Vagina (tissue), 2 donors: ENCODE measurements at regions not wholly inside any gene's neighbourhood (a gene's known extent, or its start where the extent isn't known, plus 50 kb on each side); places are given as distances from the start of the nearest gene placed in this dataset.

ENCODE experiments used
- POLR2A ChIP-seq, 2 donors: fragments of 450-650 bp; IDR thresholded peaks; one replicate each; pipeline ENCODE4 v1.6.1; 2017; ENCODE audit warnings: antibody characterized with exemption in 2 of 2, mild to moderate bottlenecking in 2 of 2, moderate library complexity in 2 of 2
- POLR2AphosphoS5 ChIP-seq, 2 donors: sonication (generic); formaldehyde crosslinking; IDR thresholded peaks; one replicate each; pipeline ENCODE4 v1.9.0; 2017; ENCODE audit warnings: antibody characterized with exemption in 2 of 2, mild to moderate bottlenecking in 2 of 2, low read depth in 1 of 2; ENCODE audit not compliant: insufficient read depth in 1 of 2
- TF ChIP-seq, protein P1 (sequence below), 3 experiments: fragments of 450-650 bp in 2 of 3; fragments of 200-600 bp in 1 of 3; sonication (generic) in 1 of 3; IDR thresholded peaks; one replicate each; pipeline ENCODE4 v1.5.1; 2017 to 2019; ENCODE audit warnings: antibody characterized with exemption in 3 of 3, mild to moderate bottlenecking in 2 of 3, moderate library complexity in 2 of 3

DNA sequence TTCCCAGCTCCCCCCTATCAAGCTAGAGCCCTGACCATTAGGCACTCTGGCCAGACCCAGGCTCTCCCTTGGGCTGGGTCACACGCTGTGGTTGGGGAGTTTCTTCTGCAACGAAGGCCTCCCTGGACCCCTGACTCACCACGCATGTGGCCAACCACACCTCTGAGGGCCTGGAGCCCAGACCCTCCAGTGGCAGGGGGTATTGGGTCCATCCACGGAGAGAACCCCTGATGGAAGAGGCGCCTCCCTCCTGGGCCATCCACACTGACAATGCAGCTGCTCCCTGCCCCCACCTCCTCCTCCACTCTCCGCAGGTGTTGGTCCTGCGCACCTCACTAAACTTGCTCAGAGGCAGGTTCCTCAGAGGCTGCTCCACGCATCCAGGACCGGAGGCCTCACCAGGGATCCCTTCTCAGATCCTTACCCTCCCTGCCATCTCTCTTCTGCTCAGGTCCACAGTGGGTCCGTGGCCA is 125.4 kb downstream of the RNASET2 start:
- TF ChIP-seq POLR2A (IDR thresholded peaks at IDR 0.05) (no peak), POLR2AphosphoS5 (IDR thresholded peaks at IDR 0.05; ENCODE audit: insufficient read depth in 1 of 2, low read depth in 1 of 2) (no peak)
- TF ChIP-seq, protein P1, sequence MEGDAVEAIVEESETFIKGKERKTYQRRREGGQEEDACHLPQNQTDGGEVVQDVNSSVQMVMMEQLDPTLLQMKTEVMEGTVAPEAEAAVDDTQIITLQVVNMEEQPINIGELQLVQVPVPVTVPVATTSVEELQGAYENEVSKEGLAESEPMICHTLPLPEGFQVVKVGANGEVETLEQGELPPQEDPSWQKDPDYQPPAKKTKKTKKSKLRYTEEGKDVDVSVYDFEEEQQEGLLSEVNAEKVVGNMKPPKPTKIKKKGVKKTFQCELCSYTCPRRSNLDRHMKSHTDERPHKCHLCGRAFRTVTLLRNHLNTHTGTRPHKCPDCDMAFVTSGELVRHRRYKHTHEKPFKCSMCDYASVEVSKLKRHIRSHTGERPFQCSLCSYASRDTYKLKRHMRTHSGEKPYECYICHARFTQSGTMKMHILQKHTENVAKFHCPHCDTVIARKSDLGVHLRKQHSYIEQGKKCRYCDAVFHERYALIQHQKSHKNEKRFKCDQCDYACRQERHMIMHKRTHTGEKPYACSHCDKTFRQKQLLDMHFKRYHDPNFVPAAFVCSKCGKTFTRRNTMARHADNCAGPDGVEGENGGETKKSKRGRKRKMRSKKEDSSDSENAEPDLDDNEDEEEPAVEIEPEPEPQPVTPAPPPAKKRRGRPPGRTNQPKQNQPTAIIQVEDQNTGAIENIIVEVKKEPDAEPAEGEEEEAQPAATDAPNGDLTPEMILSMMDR (IDR thresholded peaks at IDR 0.05), result no peak
